ENCODE measurements at regions not wholly inside any gene's neighbourhood (a gene's known extent, or its start where the extent isn't known, plus 50 kb on each side); places are given as distances from the start of the nearest gene placed in this dataset.

DNA sequence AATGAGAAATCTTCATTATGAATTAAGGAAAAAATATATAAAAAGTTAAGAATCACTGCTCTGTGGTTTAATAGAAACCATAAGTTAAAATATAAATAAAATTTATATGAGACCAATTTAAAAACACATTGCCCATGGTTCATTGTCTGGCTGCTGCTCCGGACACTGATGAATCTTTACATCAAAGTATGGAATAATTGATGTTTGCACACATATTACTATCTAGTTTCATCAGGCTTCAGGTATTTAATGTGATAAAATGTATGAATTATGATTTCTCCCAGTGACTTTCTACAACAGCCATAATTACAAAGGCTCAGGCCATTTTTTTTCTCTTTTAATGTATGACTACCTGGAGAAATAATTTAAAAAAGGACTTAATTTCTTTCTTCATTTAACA, 599.1 kb upstream of the PRMT6 start:
- ChIA-PET POLR2A (interaction anchor here (0.7 to 0.8 kb wide), 2 partner anchors 216 to 294 kb away, joined by 3 to 4 read pairs; no protein-coding TSS in a partner anchor), CTCF (ENCODE audit: unreplicated experiment) (no interaction called here)
- H3K36me3 ChIP-seq (ENCODE audit: insufficient read depth, low read length) = no peaks in the 10 kb centered on the region
- no peak overlapping the region for H3K4me2 ChIP-seq (ENCODE audit: low read length)
- BruUV-seq (replicated peaks) = no TSS peak
- no peak for DNase-seq (ENCODE audit: low spot score)
- no peaks in the 10 kb centered on the region for H4K20me1 ChIP-seq (ENCODE audit: insufficient read depth, low read length)
- no peak overlapping the region for H3K27ac ChIP-seq (ENCODE audit: low read depth, low read length, poor library complexity, severe bottlenecking)
- TF ChIP-seq EZH2phosphoT487 (IDR thresholded peaks at IDR 0.05; ENCODE audit: borderline replicate concordance, low read depth, low read length) = no peak
- TF ChIP-seq, protein P1, sequence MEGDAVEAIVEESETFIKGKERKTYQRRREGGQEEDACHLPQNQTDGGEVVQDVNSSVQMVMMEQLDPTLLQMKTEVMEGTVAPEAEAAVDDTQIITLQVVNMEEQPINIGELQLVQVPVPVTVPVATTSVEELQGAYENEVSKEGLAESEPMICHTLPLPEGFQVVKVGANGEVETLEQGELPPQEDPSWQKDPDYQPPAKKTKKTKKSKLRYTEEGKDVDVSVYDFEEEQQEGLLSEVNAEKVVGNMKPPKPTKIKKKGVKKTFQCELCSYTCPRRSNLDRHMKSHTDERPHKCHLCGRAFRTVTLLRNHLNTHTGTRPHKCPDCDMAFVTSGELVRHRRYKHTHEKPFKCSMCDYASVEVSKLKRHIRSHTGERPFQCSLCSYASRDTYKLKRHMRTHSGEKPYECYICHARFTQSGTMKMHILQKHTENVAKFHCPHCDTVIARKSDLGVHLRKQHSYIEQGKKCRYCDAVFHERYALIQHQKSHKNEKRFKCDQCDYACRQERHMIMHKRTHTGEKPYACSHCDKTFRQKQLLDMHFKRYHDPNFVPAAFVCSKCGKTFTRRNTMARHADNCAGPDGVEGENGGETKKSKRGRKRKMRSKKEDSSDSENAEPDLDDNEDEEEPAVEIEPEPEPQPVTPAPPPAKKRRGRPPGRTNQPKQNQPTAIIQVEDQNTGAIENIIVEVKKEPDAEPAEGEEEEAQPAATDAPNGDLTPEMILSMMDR (conservative IDR thresholded peaks at IDR 0.05; ENCODE audit: low read length) = no peak
- H3K4me3 ChIP-seq (ENCODE audit: low read depth, low read length, poor library complexity, severe bottlenecking) = no peak overlapping the region
- no peaks in the 10 kb centered on the region for H3K9me2 ChIP-seq (ENCODE audit: insufficient read depth, low read length)
- no peaks in the 10 kb centered on the region for H3K4me1 ChIP-seq (ENCODE audit: insufficient read depth, low read length, poor library complexity, severe bottlenecking)
- no peaks in the 10 kb centered on the region for H3K9me3 ChIP-seq (ENCODE audit: low read length)
- no peak overlapping the region for H2AFZ ChIP-seq (ENCODE audit: low read length)
- H3K79me2 ChIP-seq (ENCODE audit: insufficient read depth, low read depth, low read length) = no peaks in the 10 kb centered on the region
- intact Hi-C loops (cut with micrococcal nuclease; ENCODE audit: unreplicated experiment) = no loop called here

DNA sequence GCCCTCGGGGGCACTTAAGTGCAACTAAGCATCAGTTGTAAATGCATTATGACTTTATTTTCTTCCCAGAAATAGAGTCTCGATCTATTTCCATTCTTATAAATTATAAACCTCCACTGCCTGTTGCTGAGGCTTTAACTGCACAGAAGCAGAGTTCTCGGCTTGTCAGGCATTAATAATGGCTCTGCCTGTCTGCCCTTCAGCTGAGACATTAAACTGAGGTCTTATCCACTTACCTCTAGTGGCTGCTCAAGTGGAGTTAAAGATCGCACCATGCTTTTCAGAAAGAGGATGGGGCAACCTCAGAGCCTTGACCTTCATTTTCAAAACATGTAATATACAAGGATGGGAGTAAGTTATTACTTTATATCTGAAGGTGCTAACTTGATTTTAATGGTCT, 597.6 kb upstream of the PRMT6 start:
- no peaks in the 10 kb centered on the region for H3K9me2 ChIP-seq (ENCODE audit: insufficient read depth, low read length)
- H3K27ac ChIP-seq (ENCODE audit: low read depth, low read length, poor library complexity, severe bottlenecking) = no peak overlapping the region
- no peaks in the 10 kb centered on the region for H3K9me3 ChIP-seq (ENCODE audit: low read length)
- BruUV-seq (replicated peaks) = no TSS peak
- intact Hi-C loops (cut with micrococcal nuclease; ENCODE audit: unreplicated experiment) = no loop called here
- TF ChIP-seq EZH2phosphoT487 (IDR thresholded peaks at IDR 0.05; ENCODE audit: borderline replicate concordance, low read depth, low read length) = no peak
- TF ChIP-seq, protein P1 (conservative IDR thresholded peaks at IDR 0.05; ENCODE audit: low read length) = no peak
- CTCF ChIA-PET (ENCODE audit: unreplicated experiment) = no interaction called here
- no peaks in the 10 kb centered on the region for H3K36me3 ChIP-seq (ENCODE audit: insufficient read depth, low read length)
- no peaks in the 10 kb centered on the region for H3K4me1 ChIP-seq (ENCODE audit: insufficient read depth, low read length, poor library complexity, severe bottlenecking)
- H4K20me1 ChIP-seq (ENCODE audit: insufficient read depth, low read length) = no peaks in the 10 kb centered on the region
- no peak overlapping the region for H2AFZ ChIP-seq (ENCODE audit: low read length)
- no peak for DNase-seq (ENCODE audit: low spot score)
- H3K4me3 ChIP-seq (ENCODE audit: low read depth, low read length, poor library complexity, severe bottlenecking) = no peak overlapping the region
- no peaks in the 10 kb centered on the region for H3K79me2 ChIP-seq (ENCODE audit: insufficient read depth, low read depth, low read length)
- POLR2A ChIA-PET = no interaction called here
- H3K4me2 ChIP-seq (ENCODE audit: low read length) = no peak overlapping the region

DNA sequence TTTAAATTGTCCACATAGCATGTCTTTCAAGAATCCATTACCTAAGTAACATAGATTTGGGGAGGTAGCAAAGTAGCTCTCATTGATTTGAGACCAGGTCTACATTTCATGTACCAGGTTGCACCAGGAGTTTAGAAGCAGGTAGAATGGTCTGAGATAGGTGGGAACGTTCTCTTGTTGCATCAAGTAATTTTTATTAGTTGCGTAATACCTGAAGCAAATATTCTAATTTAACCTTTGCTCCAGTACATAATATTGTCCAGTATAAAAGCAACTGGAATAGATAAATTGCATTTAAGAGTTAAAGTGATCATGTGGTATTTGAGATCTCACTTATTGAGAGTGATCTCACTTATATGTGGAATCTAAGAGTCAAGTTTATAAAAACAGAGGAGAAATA, 597.1 kb upstream of the PRMT6 start:
- CTCF ChIA-PET (ENCODE audit: unreplicated experiment) = no interaction called here
- TF ChIP-seq EZH2phosphoT487 (IDR thresholded peaks at IDR 0.05; ENCODE audit: borderline replicate concordance, low read depth, low read length) = no peak
- TF ChIP-seq, protein P1 (conservative IDR thresholded peaks at IDR 0.05; ENCODE audit: low read length) = no peak
- Histone ChIP-seq H3K36me3 (ENCODE audit: insufficient read depth, low read length) (no peaks in the 10 kb centered on the region), H3K4me3 (ENCODE audit: low read depth, low read length, poor library complexity, severe bottlenecking) (no peak overlapping the region), H3K4me1 (ENCODE audit: insufficient read depth, low read length, poor library complexity, severe bottlenecking) (no peaks in the 10 kb centered on the region), H4K20me1 (ENCODE audit: insufficient read depth, low read length) (no peaks in the 10 kb centered on the region), H3K79me2 (ENCODE audit: insufficient read depth, low read depth, low read length) (no peaks in the 10 kb centered on the region), H3K9me2 (ENCODE audit: insufficient read depth, low read length) (no peaks in the 10 kb centered on the region), H3K4me2 (ENCODE audit: low read length) (no peak overlapping the region), H2AFZ (ENCODE audit: low read length) (no peak overlapping the region), H3K27ac (ENCODE audit: low read depth, low read length, poor library complexity, severe bottlenecking) (no peak overlapping the region), H3K9me3 (ENCODE audit: low read length) (no peaks in the 10 kb centered on the region)
- POLR2A ChIA-PET = no interaction called here
- no TSS peak for BruUV-seq (replicated peaks)
- intact Hi-C loops (cut with micrococcal nuclease; ENCODE audit: unreplicated experiment) = no loop called here
- no peak for DNase-seq (ENCODE audit: low spot score)

Data from OCI-LY7 (cell line).